Thoracic aorta (tissue), 2 donors: ENCODE measurements at regions not wholly inside any gene's neighbourhood (a gene's known extent, or its start where the extent isn't known, plus 50 kb on each side); places are given as distances from the start of the nearest gene placed in this dataset.

ENCODE experiments used
- ATAC-seq: fragments of 150-250 bp; one replicate; pipeline ENCODE4 v1.8.0; 2017; ENCODE audit warnings: low read depth; ENCODE audit not compliant: insufficient number of reproducible peaks, low FRiP score
- DNase-seq: peaks from one replicate; pipeline ENCODE4 v3.0.0-alpha.2; 2020; ENCODE audit warnings: low spot score
- H3K27ac ChIP-seq, 2 donors: fragments of 200-600 bp; sonication (generic); 1 replicate in 1 of 2; 2 replicates in 1 of 2; pipeline ENCODE4 v1.5.1; 2016; ENCODE audit warnings: mild to moderate bottlenecking in 2 of 2, moderate library complexity in 2 of 2
- H3K27me3 ChIP-seq: fragments of 200-600 bp; sonication (generic); replicated peaks from 2 replicates; pipeline ENCODE4 v1.6.0; 2016; ENCODE audit warnings: mild to moderate bottlenecking; ENCODE audit not compliant: insufficient read depth
- H3K36me3 ChIP-seq: fragments of 200-600 bp; sonication (generic); one replicate; pipeline ENCODE4 v1.5.1; 2016
- H3K4me1 ChIP-seq, 2 donors: fragments of 200-600 bp; sonication (generic); 1 replicate in 1 of 2; 2 replicates in 1 of 2; pipeline versions ENCODE4 v1.5.1 to v1.6.0; 2016; ENCODE audit warnings: low read depth in 2 of 2, mild to moderate bottlenecking in 1 of 2; ENCODE audit not compliant: control insufficient read depth in 1 of 2
- H3K4me3 ChIP-seq: fragments of 200-600 bp; sonication (generic); 2 replicates; pipeline ENCODE4 v1.5.1; 2016; ENCODE audit warnings: mild to moderate bottlenecking
- H3K9me3 ChIP-seq: fragments of 200-600 bp; sonication (generic); 2 replicates; pipeline ENCODE4 v1.5.1; 2016
- CTCF ChIP-seq: fragments of 200-600 bp; sonication (generic); IDR thresholded peaks from one replicate; pipeline ENCODE4 v1.5.1; 2019; ENCODE audit warnings: antibody characterized with exemption

- Histone ChIP-seq H3K4me1 (peaks cover 20 to 89% of the 10 kb centered on the region in 2 donors), H3K36me3 (no peaks in the 10 kb centered on the region), H3K27ac (peak overlapping the region; percentile 81 to 93), H3K9me3 (no peaks in the 10 kb centered on the region), H3K27me3 (no peaks in the 10 kb centered on the region), H3K4me3 (no peak overlapping the region)
- DNase-seq, result no peak
- peak; percentile 70 for ATAC-seq
- no peak for TF ChIP-seq CTCF
Observed at GRCh38 chr4:119735165-119735651, 106.6 kb upstream of the PDE5A start.

- no peak for TF ChIP-seq CTCF
- peaks cover 25 to 90% of the 10 kb centered on the region in 2 donors for H3K4me1 ChIP-seq
- H3K27me3 ChIP-seq, result no peaks in the 10 kb centered on the region
Observed at GRCh38 chr4:119733431-119733830, 104.8 kb upstream of the PDE5A start.

GRCh38 chr4:119731778-119732177, 103.2 kb upstream of the PDE5A start:
- Histone ChIP-seq H3K27me3 (no peaks in the 10 kb centered on the region), H3K4me1 (peaks cover 32 to 91% of the 10 kb centered on the region in 2 donors), H3K4me3 (no peak overlapping the region), H3K9me3 (no peaks in the 10 kb centered on the region), H3K27ac (peak overlapping the region; percentile 43 to 93), H3K36me3 (no peaks in the 10 kb centered on the region)
- TF ChIP-seq CTCF, result no peak
- DNase-seq (no peak), ATAC-seq (no peak)

More at GRCh38 chr4:119733431-119733830, 104.8 kb upstream of the PDE5A start:
- DNase-seq (no peak), ATAC-seq (no peak)
- peak overlapping the region; percentile 70 to 93 for H3K27ac ChIP-seq
- H3K9me3 ChIP-seq, result no peaks in the 10 kb centered on the region
- H3K4me3 ChIP-seq, result no peak overlapping the region
- H3K36me3 ChIP-seq, result no peaks in the 10 kb centered on the region

GRCh38 chr4:119731146-119731742, 102.6 kb upstream of the PDE5A start:
- no peak for DNase-seq
- Histone ChIP-seq H3K9me3 (no peaks in the 10 kb centered on the region), H3K4me1 (peaks cover 36 to 89% of the 10 kb centered on the region in 2 donors), H3K27ac (peak overlapping the region in 1 of 2 donors; percentile 93), H3K4me3 (no peak overlapping the region), H3K27me3 (no peaks in the 10 kb centered on the region), H3K36me3 (no peaks in the 10 kb centered on the region)
- no peak for ATAC-seq
- no peak for TF ChIP-seq CTCF

GRCh38 chr4:119730671-119730950, 102.0 kb upstream of the PDE5A start:
- Histone ChIP-seq H3K36me3 (no peaks in the 10 kb centered on the region), H3K4me3 (no peak overlapping the region), H3K4me1 (peaks cover 42 to 89% of the 10 kb centered on the region in 2 donors), H3K27ac (peak overlapping the region; percentile 74 to 93), H3K27me3 (no peaks in the 10 kb centered on the region), H3K9me3 (no peaks in the 10 kb centered on the region)
- no peak for ATAC-seq
- DNase-seq, result no peak
- no peak for TF ChIP-seq CTCF
